GM21723 (cell line): ENCODE measurements at regions not wholly inside any gene's neighbourhood (a gene's known extent, or its start where the extent isn't known, plus 50 kb on each side); places are given as distances from the start of the nearest gene placed in this dataset.

Experiments used
- ATAC-seq: cut with Tn5 transposase; IDR thresholded peaks from one replicate; pipeline ENCODE4 v1.9.1; 2021; ENCODE audit warnings: mild to moderate bottlenecking, moderate library complexity; ENCODE audit not compliant: unreplicated experiment

- no peak for ATAC-seq
Observed at GRCh38 chr7:10221084-10221483, 752.6 kb upstream of the PHF14 start.

- ATAC-seq, result no peak
Observed at GRCh38 chr7:10222976-10223375, 750.7 kb upstream of the PHF14 start.

- ATAC-seq, result no peak
Observed at GRCh38 chr7:10225275-10225674, 748.4 kb upstream of the PHF14 start.

GRCh38 chr7:10237306-10237705 lies 736.4 kb upstream of the PHF14 start:
- no peak for ATAC-seq

- ATAC-seq, result no peak
Observed at GRCh38 chr7:10238641-10239040, 735.0 kb upstream of the PHF14 start.

- ATAC-seq, result no peak
Observed at GRCh38 chr7:10239695-10240345, 733.9 kb upstream of the PHF14 start.

- no peak for ATAC-seq
Observed at GRCh38 chr7:10245406-10245805, 728.3 kb upstream of the PHF14 start.

- ATAC-seq, result no peak
Observed at GRCh38 chr7:10257438-10257837, 716.2 kb upstream of the PHF14 start.

- ATAC-seq, result no peak
Observed at GRCh38 chr7:10266976-10267375, 706.7 kb upstream of the PHF14 start.

GRCh38 chr7:10268034-10268433 lies 705.6 kb upstream of the PHF14 start:
- ATAC-seq, result no peak

- no peak for ATAC-seq
Observed at GRCh38 chr7:10282909-10283308, 690.8 kb upstream of the PHF14 start.

- no peak for ATAC-seq
Observed at GRCh38 chr7:10284001-10284400, 689.7 kb upstream of the PHF14 start.

GRCh38 chr7:10299384-10299783 lies 674.3 kb upstream of the PHF14 start:
- no peak for ATAC-seq

- ATAC-seq, result no peak
Observed at GRCh38 chr7:10300577-10300976, 673.1 kb upstream of the PHF14 start.

- ATAC-seq, result no peak
Observed at GRCh38 chr7:10308276-10308675, 665.4 kb upstream of the PHF14 start.

GRCh38 chr7:10312942-10313341 lies 660.7 kb upstream of the PHF14 start:
- no peak for ATAC-seq

GRCh38 chr7:10315881-10316280 lies 657.8 kb upstream of the PHF14 start:
- ATAC-seq, result no peak

GRCh38 chr7:10316488-10316887 lies 657.2 kb upstream of the PHF14 start:
- ATAC-seq, result no peak

GRCh38 chr7:10325395-10325794 lies 648.3 kb upstream of the PHF14 start:
- ATAC-seq, result no peak

- ATAC-seq, result no peak
Observed at GRCh38 chr7:10343108-10343507, 630.6 kb upstream of the PHF14 start.

- ATAC-seq, result no peak
Observed at GRCh38 chr7:10346032-10346431, 627.6 kb upstream of the PHF14 start.

GRCh38 chr7:10355816-10356215 lies 617.9 kb upstream of the PHF14 start:
- ATAC-seq, result no peak

- no peak for ATAC-seq
Observed at GRCh38 chr7:10360050-10360449, 613.6 kb upstream of the PHF14 start.
